SK-N-SH treated with all-trans-retinoic acid at 6 μM for 48 hours (cell line): ENCODE measurements at regions not wholly inside any gene's neighbourhood (a gene's known extent, or its start where the extent isn't known, plus 50 kb on each side); places are given as distances from the start of the nearest gene placed in this dataset.
"Not testable (repeated sequence)": the region's sequence is repeated elsewhere in the genome, so short reads cannot be mapped to it uniquely, and the experiment has no call there.

Experiments used
- ISL1 ChIP-seq: fragments of 250-450 bp; sonication (Bioruptor Pico); IDR thresholded peaks from 2 replicates; pipeline ENCODE4 v2.1.2; 2022; ENCODE audit warnings: mild to moderate bottlenecking, moderate library complexity
- RARB ChIP-seq: fragments of 250-450 bp; sonication (Bioruptor Pico); IDR thresholded peaks from 2 replicates; pipeline ENCODE4 v1.8.0; 2021; ENCODE audit warnings: mild to moderate bottlenecking, moderate library complexity
- TCF4 ChIP-seq: fragments of 250-450 bp; sonication (Bioruptor Pico); IDR thresholded peaks from 2 replicates; pipeline ENCODE4 v1.8.0; 2021; ENCODE audit warnings: mild to moderate bottlenecking, moderate library complexity, borderline replicate concordance

- TF ChIP-seq TCF4 (CRISPR knock-in tag); ISL1; RARB (CRISPR knock-in tag): not testable (repeated sequence)
Measured at GRCh38 chr12:118547606-118548005, 171.3 kb downstream of the SUDS3 start.
